ENCODE measurements at regions not wholly inside any gene's neighbourhood (a gene's known extent, or its start where the extent isn't known, plus 50 kb on each side); places are given as distances from the start of the nearest gene placed in this dataset.

- no peak overlapping the region for H3K9ac ChIP-seq (ENCODE audit: low read length)
- no peak overlapping the region for H3K4me3 ChIP-seq (ENCODE audit: low read length)
- H3K27me3 ChIP-seq (ENCODE audit: control insufficient read depth, insufficient read depth, low read length), result no peaks in the 10 kb centered on the region
- H3K9me3 ChIP-seq (ENCODE audit: control insufficient read depth, low read length), result no peaks in the 10 kb centered on the region
- no peaks in the 10 kb centered on the region for H3K36me3 ChIP-seq (ENCODE audit: control insufficient read depth, insufficient read depth, low read length)
- no peaks in the 10 kb centered on the region for H3K4me1 ChIP-seq (ENCODE audit: control insufficient read depth, insufficient read depth, low read length)
Measured at GRCh38 chr3:124276133-124276532, 284.2 kb upstream of the ROPN1 start.

DNA sequence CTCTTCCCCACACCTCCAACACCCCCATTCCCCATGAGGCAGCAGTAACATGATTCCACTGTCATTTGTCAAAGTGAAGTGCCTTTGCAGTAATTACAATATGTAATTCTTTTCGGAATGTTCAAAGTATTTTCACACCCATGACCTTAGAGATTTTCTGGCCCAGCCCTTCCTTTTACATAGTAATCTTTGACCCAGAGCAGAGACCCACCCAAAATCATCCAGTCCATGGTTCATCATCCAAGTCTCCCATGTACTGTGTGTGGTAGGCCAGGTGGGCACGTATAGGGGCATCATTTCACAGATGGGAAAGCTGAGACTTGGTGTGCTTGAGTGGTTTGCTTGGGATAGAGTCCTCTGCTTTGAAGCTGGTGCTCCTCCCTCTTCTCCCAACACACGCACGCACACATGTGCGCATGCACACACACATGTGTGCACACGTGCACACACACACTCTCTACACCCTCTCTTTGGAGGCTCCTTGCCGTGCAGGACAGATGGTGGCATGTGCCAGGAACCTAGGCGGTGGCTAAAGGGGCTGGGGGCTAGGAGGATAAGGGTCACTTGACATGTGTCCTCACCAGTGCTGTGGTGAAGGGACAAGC lies 284.7 kb upstream of the ROPN1 start:
- no peaks in the 10 kb centered on the region for H3K36me3 ChIP-seq (ENCODE audit: control insufficient read depth, insufficient read depth, low read length)
- no peak overlapping the region for H3K9ac ChIP-seq (ENCODE audit: low read length)
- no peaks in the 10 kb centered on the region for H3K4me1 ChIP-seq (ENCODE audit: control insufficient read depth, insufficient read depth, low read length)
- H3K27me3 ChIP-seq (ENCODE audit: control insufficient read depth, insufficient read depth, low read length), result no peaks in the 10 kb centered on the region
- no peaks in the 10 kb centered on the region for H3K9me3 ChIP-seq (ENCODE audit: control insufficient read depth, low read length)
- no peak overlapping the region for H3K4me3 ChIP-seq (ENCODE audit: low read length)

DNA sequence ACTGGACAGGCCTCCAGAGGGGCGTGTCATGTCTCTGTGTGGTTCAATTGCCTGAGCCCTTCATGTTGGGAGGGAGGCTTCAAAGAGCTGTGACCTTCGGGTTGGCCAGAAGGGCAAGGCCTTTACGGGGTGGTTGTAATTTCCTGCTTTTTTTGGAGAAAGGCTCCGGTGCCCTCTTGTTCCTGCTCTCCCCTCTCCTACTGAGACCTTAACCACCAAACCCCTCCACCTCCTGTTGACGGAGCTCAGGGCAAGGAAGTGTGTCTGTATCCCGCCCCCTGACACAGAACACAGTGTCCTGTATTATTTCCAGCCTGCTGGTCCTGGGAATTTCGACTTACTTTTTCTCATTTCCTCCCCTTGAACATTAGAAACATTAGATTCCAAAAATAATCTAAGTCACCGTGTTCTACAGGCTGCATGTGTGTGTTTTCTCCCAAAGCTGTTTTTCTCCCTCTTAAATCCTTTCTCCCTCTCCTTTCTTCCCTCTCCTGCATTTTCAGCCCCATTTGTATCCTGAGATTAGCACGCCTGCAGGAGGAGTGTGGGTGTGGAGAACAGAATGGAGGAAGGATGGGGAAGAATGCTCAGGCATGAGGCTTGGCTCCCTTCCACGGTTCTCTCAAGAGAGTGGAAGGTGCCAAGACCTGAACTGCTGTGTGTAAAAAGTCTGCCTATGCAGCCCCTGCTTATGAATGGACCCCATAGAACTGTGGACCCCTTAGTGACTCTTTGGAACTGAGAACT lies 285.4 kb upstream of the ROPN1 start:
- no peak overlapping the region for H3K9ac ChIP-seq (ENCODE audit: low read length)
- no peak overlapping the region for H3K4me3 ChIP-seq (ENCODE audit: low read length)
- no peaks in the 10 kb centered on the region for H3K27me3 ChIP-seq (ENCODE audit: control insufficient read depth, insufficient read depth, low read length)
- no peaks in the 10 kb centered on the region for H3K9me3 ChIP-seq (ENCODE audit: control insufficient read depth, low read length)
- no peaks in the 10 kb centered on the region for H3K36me3 ChIP-seq (ENCODE audit: control insufficient read depth, insufficient read depth, low read length)
- H3K4me1 ChIP-seq (ENCODE audit: control insufficient read depth, insufficient read depth, low read length), result no peaks in the 10 kb centered on the region

- Histone ChIP-seq H3K4me1 (ENCODE audit: control insufficient read depth, insufficient read depth, low read length) (no peaks in the 10 kb centered on the region), H3K9me3 (ENCODE audit: control insufficient read depth, low read length) (no peaks in the 10 kb centered on the region), H3K9ac (ENCODE audit: low read length) (no peak overlapping the region), H3K4me3 (ENCODE audit: low read length) (no peak overlapping the region), H3K36me3 (ENCODE audit: control insufficient read depth, insufficient read depth, low read length) (no peaks in the 10 kb centered on the region), H3K27me3 (ENCODE audit: control insufficient read depth, insufficient read depth, low read length) (no peaks in the 10 kb centered on the region)
Measured at GRCh38 chr3:124281453-124282316, 289.8 kb upstream of the ROPN1 start.

GRCh38 chr3:124282751-124283651 lies 291.1 kb upstream of the ROPN1 start:
- Histone ChIP-seq H3K9me3 (ENCODE audit: control insufficient read depth, low read length) (no peaks in the 10 kb centered on the region), H3K9ac (ENCODE audit: low read length) (no peak overlapping the region), H3K36me3 (ENCODE audit: control insufficient read depth, insufficient read depth, low read length) (no peaks in the 10 kb centered on the region), H3K4me3 (ENCODE audit: low read length) (no peak overlapping the region), H3K27me3 (ENCODE audit: control insufficient read depth, insufficient read depth, low read length) (no peaks in the 10 kb centered on the region), H3K4me1 (ENCODE audit: control insufficient read depth, insufficient read depth, low read length) (no peaks in the 10 kb centered on the region)

- Histone ChIP-seq H3K9me3 (ENCODE audit: control insufficient read depth, low read length) (no peaks in the 10 kb centered on the region), H3K36me3 (ENCODE audit: control insufficient read depth, insufficient read depth, low read length) (no peaks in the 10 kb centered on the region), H3K27me3 (ENCODE audit: control insufficient read depth, insufficient read depth, low read length) (no peaks in the 10 kb centered on the region), H3K9ac (ENCODE audit: low read length) (no peak overlapping the region), H3K4me3 (ENCODE audit: low read length) (no peak overlapping the region), H3K4me1 (ENCODE audit: control insufficient read depth, insufficient read depth, low read length) (no peaks in the 10 kb centered on the region)
Measured at GRCh38 chr3:124283652-124284023, 291.7 kb upstream of the ROPN1 start.

- Histone ChIP-seq H3K9ac (ENCODE audit: low read length) (no peak overlapping the region), H3K27me3 (ENCODE audit: control insufficient read depth, insufficient read depth, low read length) (no peaks in the 10 kb centered on the region), H3K4me1 (ENCODE audit: control insufficient read depth, insufficient read depth, low read length) (no peaks in the 10 kb centered on the region), H3K9me3 (ENCODE audit: control insufficient read depth, low read length) (no peaks in the 10 kb centered on the region), H3K4me3 (ENCODE audit: low read length) (no peak overlapping the region), H3K36me3 (ENCODE audit: control insufficient read depth, insufficient read depth, low read length) (no peaks in the 10 kb centered on the region)
Measured at GRCh38 chr3:124288996-124289395, 297.1 kb upstream of the ROPN1 start.

DNA sequence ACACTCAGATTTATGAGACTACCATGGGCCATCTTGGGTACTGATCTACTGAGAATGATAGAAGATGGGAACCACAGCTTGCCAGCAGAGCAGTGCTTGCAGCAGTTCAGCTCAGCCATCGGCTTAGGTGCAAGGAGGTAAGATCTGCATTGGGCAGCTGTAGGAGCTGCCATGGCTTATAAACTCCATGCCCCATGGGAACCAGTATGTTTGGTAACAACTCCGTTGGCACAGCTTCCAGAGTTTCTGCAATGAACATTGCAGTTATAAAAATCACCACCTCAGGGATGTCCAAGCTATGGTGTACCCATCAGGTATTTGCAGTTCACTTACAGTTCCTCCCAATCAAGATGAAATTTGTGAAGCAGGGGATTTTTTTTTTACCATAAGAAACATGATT lies 299.1 kb upstream of the ROPN1 start:
- Histone ChIP-seq H3K9me3 (ENCODE audit: control insufficient read depth, low read length) (no peaks in the 10 kb centered on the region), H3K9ac (ENCODE audit: low read length) (no peak overlapping the region), H3K4me1 (ENCODE audit: control insufficient read depth, insufficient read depth, low read length) (no peaks in the 10 kb centered on the region), H3K36me3 (ENCODE audit: control insufficient read depth, insufficient read depth, low read length) (no peaks in the 10 kb centered on the region), H3K4me3 (ENCODE audit: low read length) (no peak overlapping the region), H3K27me3 (ENCODE audit: control insufficient read depth, insufficient read depth, low read length) (no peaks in the 10 kb centered on the region)

DNA sequence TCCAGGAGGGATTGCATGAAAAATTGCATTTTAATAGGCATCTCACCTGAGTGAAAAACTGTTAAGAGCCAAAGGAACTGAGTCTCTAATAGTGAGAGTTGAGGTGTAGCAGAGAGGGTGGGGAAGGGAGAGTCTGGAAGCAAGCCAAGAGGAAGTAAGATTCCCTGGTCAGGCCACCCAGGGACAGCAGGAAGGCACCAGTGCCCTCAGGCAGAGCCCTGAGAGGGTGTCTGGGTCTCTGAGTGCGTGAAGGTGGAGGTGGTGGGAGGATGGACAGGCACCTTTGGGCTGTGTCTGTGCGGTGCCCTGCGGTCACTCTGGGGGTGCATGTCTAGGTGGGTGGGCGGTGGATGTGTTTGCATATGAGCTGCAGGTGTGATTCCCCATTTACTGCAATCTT lies 300.4 kb upstream of the ROPN1 start:
- no peak overlapping the region for H3K9ac ChIP-seq (ENCODE audit: low read length)
- H3K9me3 ChIP-seq (ENCODE audit: control insufficient read depth, low read length), result no peaks in the 10 kb centered on the region
- H3K4me3 ChIP-seq (ENCODE audit: low read length), result no peak overlapping the region
- H3K27me3 ChIP-seq (ENCODE audit: control insufficient read depth, insufficient read depth, low read length), result no peaks in the 10 kb centered on the region
- H3K4me1 ChIP-seq (ENCODE audit: control insufficient read depth, insufficient read depth, low read length), result no peaks in the 10 kb centered on the region
- no peaks in the 10 kb centered on the region for H3K36me3 ChIP-seq (ENCODE audit: control insufficient read depth, insufficient read depth, low read length)

- Histone ChIP-seq H3K4me1 (ENCODE audit: control insufficient read depth, insufficient read depth, low read length) (no peaks in the 10 kb centered on the region), H3K9me3 (ENCODE audit: control insufficient read depth, low read length) (no peaks in the 10 kb centered on the region)
Measured at GRCh38 chr3:124293584-124293983, 301.7 kb upstream of the ROPN1 start.

GRCh38 chr3:124295362-124295761 lies 303.4 kb upstream of the ROPN1 start:
- no peaks in the 10 kb centered on the region for H3K4me1 ChIP-seq (ENCODE audit: control insufficient read depth, insufficient read depth, low read length)
- no peaks in the 10 kb centered on the region for H3K9me3 ChIP-seq (ENCODE audit: control insufficient read depth, low read length)
- H3K9ac ChIP-seq (ENCODE audit: low read length), result no peak overlapping the region
- H3K27me3 ChIP-seq (ENCODE audit: control insufficient read depth, insufficient read depth, low read length), result no peaks in the 10 kb centered on the region
- H3K4me3 ChIP-seq (ENCODE audit: low read length), result no peak overlapping the region
- no peaks in the 10 kb centered on the region for H3K36me3 ChIP-seq (ENCODE audit: control insufficient read depth, insufficient read depth, low read length)

More at GRCh38 chr3:124293584-124293983, 301.7 kb upstream of the ROPN1 start:
- Histone ChIP-seq H3K4me3 (ENCODE audit: low read length) (no peak overlapping the region), H3K27me3 (ENCODE audit: control insufficient read depth, insufficient read depth, low read length) (no peaks in the 10 kb centered on the region), H3K9ac (ENCODE audit: low read length) (no peak overlapping the region), H3K36me3 (ENCODE audit: control insufficient read depth, insufficient read depth, low read length) (no peaks in the 10 kb centered on the region)

All from mucosa of stomach (tissue), 1 donor.